GM08714 (cell line): ENCODE measurements at regions not wholly inside any gene's neighbourhood (a gene's known extent, or its start where the extent isn't known, plus 50 kb on each side); places are given as distances from the start of the nearest gene placed in this dataset.

Source experiments
- H3K4me3 ChIP-seq: fragments of 200-500 bp; sonication (Bioruptor generic); 2 replicates; pipeline ENCODE4 v1.5.1; 2014; ENCODE audit warnings: mild to moderate bottlenecking, low read length, inconsistent platforms
- ZNF274 ChIP-seq: IDR thresholded peaks from 2 replicates; pipeline ENCODE4 v1.6.1; 2012; ENCODE audit warnings: mild to moderate bottlenecking, low read depth, low read length

- H3K4me3 ChIP-seq, result no peak overlapping the region
- no peak for TF ChIP-seq ZNF274
Measured at GRCh38 chr3:181290941-181291340, 301.4 kb upstream of the DNAJC19 start.

GRCh38 chr3:181289306-181289705, 299.8 kb upstream of the DNAJC19 start:
- TF ChIP-seq ZNF274, result no peak
- H3K4me3 ChIP-seq, result no peak overlapping the region

- H3K4me3 ChIP-seq, result no peak overlapping the region
Measured at GRCh38 chr3:181288145-181288544, 298.6 kb upstream of the DNAJC19 start.

GRCh38 chr3:181279239-181279565, 289.7 kb upstream of the DNAJC19 start:
- H3K4me3 ChIP-seq, result no peak overlapping the region

More at GRCh38 chr3:181288145-181288544, 298.6 kb upstream of the DNAJC19 start:
- TF ChIP-seq ZNF274, result no peak

GRCh38 chr3:181278468-181279238, 289.1 kb upstream of the DNAJC19 start:
- no peak for TF ChIP-seq ZNF274
- H3K4me3 ChIP-seq, result no peak overlapping the region

More at GRCh38 chr3:181279239-181279565, 289.7 kb upstream of the DNAJC19 start:
- TF ChIP-seq ZNF274, result no peak

GRCh38 chr3:181276358-181276896, 286.9 kb upstream of the DNAJC19 start:
- H3K4me3 ChIP-seq, result no peak overlapping the region
- TF ChIP-seq ZNF274, result no peak

GRCh38 chr3:181274025-181274424, 284.5 kb upstream of the DNAJC19 start:
- no peak overlapping the region for H3K4me3 ChIP-seq
- no peak for TF ChIP-seq ZNF274

GRCh38 chr3:181267312-181267711, 277.8 kb upstream of the DNAJC19 start:
- no peak for TF ChIP-seq ZNF274
- H3K4me3 ChIP-seq, result no peak overlapping the region

- H3K4me3 ChIP-seq, result peak overlapping the region; percentile 51; the same call in 1 of the 2 replicates
- no peak for TF ChIP-seq ZNF274
Measured at GRCh38 chr3:181265750-181266333, 276.3 kb upstream of the DNAJC19 start.

GRCh38 chr3:181264486-181264885, 274.9 kb upstream of the DNAJC19 start:
- no peak for TF ChIP-seq ZNF274
- no peak overlapping the region for H3K4me3 ChIP-seq

- no peak for TF ChIP-seq ZNF274
- H3K4me3 ChIP-seq, result no peak overlapping the region
Measured at GRCh38 chr3:181253796-181254195, 264.3 kb upstream of the DNAJC19 start.

- no peak for TF ChIP-seq ZNF274
- H3K4me3 ChIP-seq, result no peak overlapping the region
Measured at GRCh38 chr3:181252631-181253030, 263.1 kb upstream of the DNAJC19 start.

- H3K4me3 ChIP-seq, result no peak overlapping the region
- no peak for TF ChIP-seq ZNF274
Measured at GRCh38 chr3:181250714-181251113, 261.2 kb upstream of the DNAJC19 start.

- no peak overlapping the region for H3K4me3 ChIP-seq
- TF ChIP-seq ZNF274, result no peak
Measured at GRCh38 chr3:181239441-181239840, 249.9 kb upstream of the DNAJC19 start.

GRCh38 chr3:181230258-181230657, 240.7 kb upstream of the DNAJC19 start:
- H3K4me3 ChIP-seq, result no peak overlapping the region
- TF ChIP-seq ZNF274, result no peak
